Stimulated activated CD8-positive, alpha-beta memory T cell treated with anti-CD3 and anti-CD28 coated beads, Interleukin-2, amount 100 ng/mL, for 48 hours (primary cell): ENCODE measurements at regions not wholly inside any gene's neighbourhood (a gene's known extent, or its start where the extent isn't known, plus 50 kb on each side); places are given as distances from the start of the nearest gene placed in this dataset.

ENCODE experiments used
- DNase-seq, 2 donors: peaks; one replicate each; pipeline ENCODE4 v3.0.0-alpha.2; 2020; ENCODE audit warnings: low read depth in 2 of 2

DNA sequence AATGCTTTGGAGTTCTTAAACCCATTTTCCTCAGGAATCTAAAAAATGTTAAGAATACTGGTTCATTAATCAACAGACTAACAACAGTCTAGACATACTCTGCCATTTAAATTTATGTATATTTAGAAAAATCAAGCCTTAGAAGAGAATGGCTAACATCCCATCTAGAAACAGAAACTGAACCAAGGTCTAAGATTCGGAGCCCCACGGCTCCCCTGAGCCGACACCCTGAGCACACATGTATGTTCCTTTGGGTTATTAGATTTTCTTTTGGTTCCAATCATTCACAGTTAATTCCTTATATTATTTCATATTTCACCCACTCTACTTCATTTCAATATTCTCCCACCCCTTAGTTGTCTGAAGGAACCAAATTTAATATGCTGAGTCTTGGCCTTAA, 94.8 kb upstream of the HNRNPA3 start:
- no peak for DNase-seq

GRCh38 chr2:177118636-177119035, 94.0 kb upstream of the HNRNPA3 start:
- no peak for DNase-seq

DNA sequence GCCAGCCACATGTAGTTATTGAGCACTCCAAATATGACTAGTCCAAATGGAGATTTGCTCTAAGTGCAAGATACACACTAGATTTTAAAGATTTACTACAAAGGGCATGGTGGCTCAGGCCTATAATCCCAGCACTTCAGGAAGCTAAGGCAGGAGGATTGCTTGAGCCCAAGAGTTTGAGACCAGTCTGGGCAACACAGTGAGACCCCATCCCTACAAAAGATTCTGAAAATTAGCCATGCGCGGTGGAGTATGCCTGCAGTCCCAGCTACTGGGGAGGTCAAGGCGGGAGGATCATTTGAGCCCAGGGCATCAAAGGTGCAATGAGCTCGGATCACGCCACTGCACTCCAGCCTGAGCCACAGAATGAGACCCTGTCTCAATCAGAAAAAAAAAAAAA, 93.5 kb upstream of the HNRNPA3 start:
- DNase-seq = no peak

- DNase-seq = no peak
These were observed 89.5 kb upstream of the HNRNPA3 start for GRCh38 chr2:177123048-177123447.

DNA sequence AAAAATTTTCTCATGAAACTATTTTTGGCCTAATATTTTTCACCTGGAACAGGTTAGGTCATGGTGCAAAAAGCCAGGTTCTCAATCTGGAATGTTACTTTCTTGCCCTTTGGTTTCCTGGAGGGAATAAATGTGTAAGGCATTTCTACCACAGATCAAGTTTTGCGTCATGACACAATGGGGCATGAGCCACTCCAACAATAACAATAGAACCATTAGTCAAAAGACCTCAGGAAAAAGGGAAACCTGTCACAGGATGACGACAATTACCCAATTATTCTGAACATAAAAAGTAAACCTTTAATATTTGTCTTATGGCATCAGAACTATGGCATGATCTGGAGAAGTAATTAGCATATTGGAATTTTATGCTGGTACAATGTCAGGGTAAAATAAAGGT, 88.2 kb upstream of the HNRNPA3 start:
- DNase-seq = no peak

GRCh38 chr2:177127821-177128220, 84.8 kb upstream of the HNRNPA3 start:
- DNase-seq = no peak

- DNase-seq = no peak
These were observed 83.0 kb upstream of the HNRNPA3 start for GRCh38 chr2:177129610-177130009.

DNA sequence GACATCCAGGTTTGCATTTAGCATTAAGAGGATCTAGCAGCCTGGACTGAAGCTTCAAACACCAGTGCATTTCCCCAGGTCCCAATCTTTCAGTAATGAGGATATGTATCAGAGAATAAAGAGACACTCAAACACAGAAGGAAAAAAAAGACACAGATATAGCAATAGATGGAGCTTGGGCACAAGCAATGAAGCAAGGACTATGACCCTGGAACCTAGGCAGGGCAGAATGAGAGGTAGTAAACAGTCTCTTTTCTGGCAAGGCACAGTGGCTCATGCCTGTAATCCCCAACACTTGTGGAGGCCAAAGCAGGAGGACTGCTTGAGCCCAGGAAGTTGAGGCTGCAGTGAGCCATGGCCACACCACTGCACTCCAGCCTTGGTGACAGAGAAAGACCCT, 80.7 kb upstream of the HNRNPA3 start:
- no peak for DNase-seq

GRCh38 chr2:177138823-177139222, 73.8 kb upstream of the HNRNPA3 start:
- DNase-seq = no peak

GRCh38 chr2:177141866-177142265, 70.7 kb upstream of the HNRNPA3 start:
- no peak for DNase-seq

- no peak for DNase-seq
These were observed 69.2 kb upstream of the HNRNPA3 start for GRCh38 chr2:177143444-177143843.

- DNase-seq = no peak
These were observed 65.4 kb upstream of the HNRNPA3 start for GRCh38 chr2:177147093-177147694.

DNA sequence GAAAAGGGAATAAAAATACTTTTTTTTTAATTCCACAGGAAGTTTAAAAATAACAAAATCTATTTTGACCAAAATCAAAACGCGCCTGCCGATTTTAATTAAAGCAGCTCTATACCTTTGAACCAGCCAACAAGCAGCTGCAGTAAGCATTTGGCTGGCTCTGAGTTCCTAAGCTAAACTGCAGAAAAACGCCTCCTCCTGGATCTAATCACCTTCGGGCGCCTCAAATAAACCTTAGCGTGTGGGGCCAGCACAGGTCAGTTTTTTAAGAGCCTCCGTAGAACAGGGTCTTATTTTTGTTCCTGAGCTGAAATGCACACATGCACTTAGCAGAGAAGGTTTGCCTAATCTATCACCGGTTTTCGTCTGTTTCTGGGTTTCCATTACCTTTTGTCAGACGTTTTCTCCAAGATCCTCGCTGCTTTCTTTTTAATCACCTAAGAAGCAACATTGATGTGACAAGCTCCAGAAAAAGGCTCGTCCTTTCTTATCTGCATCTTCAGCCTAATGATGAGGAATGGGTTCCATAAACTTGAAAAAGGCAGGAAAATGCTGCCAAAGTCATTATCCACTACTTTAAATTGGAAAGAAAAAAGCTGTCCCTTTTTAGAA, 64.7 kb upstream of the HNRNPA3 start:
- DNase-seq = no peak

DNA sequence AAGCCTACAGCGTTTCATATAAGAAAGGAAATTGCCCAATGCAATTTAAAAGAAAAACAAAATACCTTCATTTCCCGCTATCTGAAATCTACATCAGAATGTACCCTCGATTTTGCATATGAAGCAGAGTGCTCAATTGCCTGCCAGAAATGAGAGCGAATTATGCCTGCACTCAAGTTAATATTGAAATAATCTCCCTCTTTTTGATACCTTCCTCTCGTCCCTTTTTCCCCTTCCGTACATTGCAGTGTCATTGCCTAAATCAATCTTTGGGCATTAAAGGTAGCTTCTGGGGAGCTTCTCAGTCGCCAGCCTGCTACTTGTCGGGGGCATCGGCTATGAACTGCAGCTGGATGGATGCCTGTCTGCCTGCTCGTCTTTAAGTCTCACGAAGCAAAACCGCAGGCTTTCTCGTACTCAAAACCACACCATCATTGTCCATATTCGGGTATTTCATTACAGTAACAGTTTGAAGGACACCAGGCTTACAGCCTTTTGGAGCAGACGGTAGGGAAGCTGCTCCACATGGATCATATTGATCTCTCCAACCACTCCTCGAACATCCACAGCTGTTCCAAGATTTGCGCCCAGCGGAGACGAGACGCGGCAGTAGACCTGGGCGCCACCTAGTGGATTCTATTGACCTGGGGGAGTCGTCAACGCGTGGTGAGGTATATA, 64.0 kb upstream of the HNRNPA3 start:
- peak; percentile 54 to 69 for DNase-seq

- DNase-seq = no peak
These were observed 63.5 kb upstream of the HNRNPA3 start for GRCh38 chr2:177149155-177149503.

DNA sequence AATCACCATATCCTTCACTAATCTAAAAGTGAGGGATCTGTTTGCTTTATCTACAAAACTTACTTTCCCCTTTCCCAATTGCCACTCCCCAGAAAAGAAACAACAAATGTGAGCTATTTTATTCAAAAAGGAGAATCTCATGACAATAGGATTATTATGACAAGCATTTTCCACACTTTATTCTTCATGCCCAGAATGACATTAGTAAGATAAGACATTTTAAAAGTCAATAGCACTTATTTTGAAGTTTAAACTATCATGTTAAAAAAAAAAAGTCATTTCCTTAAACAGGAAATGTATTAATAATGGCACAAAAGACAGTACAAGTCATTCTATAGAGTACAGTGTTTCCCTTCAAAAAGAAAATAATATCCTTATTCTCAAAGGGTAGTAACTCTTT, 58.8 kb upstream of the HNRNPA3 start:
- DNase-seq = no peak

GRCh38 chr2:177154809-177155208, 57.8 kb upstream of the HNRNPA3 start:
- no peak for DNase-seq

DNA sequence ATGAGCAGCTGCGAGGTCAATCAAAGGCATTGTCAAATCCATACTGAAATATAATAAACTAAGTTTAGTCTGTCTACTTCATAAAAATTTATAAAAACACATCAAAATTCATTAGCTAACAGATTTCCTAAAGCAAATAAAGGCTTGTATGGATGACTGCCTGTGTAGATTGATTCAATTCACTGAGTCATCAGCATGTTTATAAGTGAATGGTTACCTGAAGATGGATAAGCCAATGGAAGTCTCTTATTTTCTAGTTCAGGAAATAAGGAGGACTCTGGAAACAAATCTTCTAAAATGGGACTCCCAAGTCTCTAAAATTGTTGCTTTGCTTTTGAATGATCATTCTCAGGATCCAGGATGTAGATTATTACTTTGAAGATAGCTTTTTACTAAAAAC, 57.0 kb upstream of the HNRNPA3 start:
- DNase-seq = no peak

- no peak for DNase-seq
These were observed 50.7 kb upstream of the HNRNPA3 start for GRCh38 chr2:177161741-177162460.
